K562 (cell line): ENCODE measurements at regions not wholly inside any gene's neighbourhood (a gene's known extent, or its start where the extent isn't known, plus 50 kb on each side); places are given as distances from the start of the nearest gene placed in this dataset.
"Not testable (repeated sequence)": the region's sequence is repeated elsewhere in the genome, so short reads cannot be mapped to it uniquely, and the experiment has no call there.

Experiments used
- ATAC-seq: fragments of 200-7000 bp; cut with Tn5 transposase; 3 replicates; pipeline ENCODE4 v1.9.1; 2020; ENCODE audit warnings: moderate library complexity
- BruUV-seq: library from RNA; stranded (reverse); fragments of 400-500 nt; replicated peaks from 2 replicates; lab custom pipeline; 2021; lab: Mats Ljungman, UMichigan
- CTCF ChIA-PET: fragments of 300-600 bp; formaldehyde crosslinking; extraction: SDS; loops from one replicate; lab custom pipeline; 2021; ENCODE audit warnings: low intra/inter-chr PET ratio; lab: Yijun Ruan, JAX
- POLR2A ChIA-PET: fragments of 300-600, 350-650 bp; sonication (Branson Sonifier 250); formaldehyde crosslinking; extraction: SDS; loops from one replicate; lab custom pipeline; 2021; ENCODE audit warnings: antibody characterized with exemption, inconsistent platforms; lab: Yijun Ruan, JAX
- DNase-seq, 4 experiments: peaks; one replicate each; pipeline versions ENCODE4 v3.0.0 to v3.0.0-alpha.2; 2011 to 2018; ENCODE audit warnings: low spot score in 3 of 4, mixed read lengths in 3 of 4; ENCODE audit errors: extremely low read depth in 1 of 4
- FAIRE-seq: peaks from 2 replicates; lab custom pipeline; 2011; peaks lifted over from hg19 to GRCh38; lab: Jason Lieb, UNC
- H2AFZ ChIP-seq: 2 replicates; pipeline ENCODE4 v1.6.0; 2011; ENCODE audit warnings: low read depth, low read length, control low read depth, inconsistent platforms
- H3K27ac ChIP-seq: fragments of 200-600 bp; 3 replicates; pipeline ENCODE4 v1.8.0; 2011; ENCODE audit warnings: low read depth, mild to moderate bottlenecking, control low read depth, inconsistent platforms, low read length, moderate library complexity, mixed read lengths; ENCODE audit errors: extremely low read depth
- H3K27me3 ChIP-seq, 2 experiments: fragments of 300-600 bp in 1 of 2; 2 replicates in 1 of 2; 3 replicates in 1 of 2; pipeline versions ENCODE4 v1.6.0 to v1.8.0; 2011; ENCODE audit warnings: inconsistent platforms in 2 of 2, low read length in 2 of 2, mild to moderate bottlenecking in 1 of 2, mixed read lengths in 1 of 2, moderate library complexity in 1 of 2; ENCODE audit not compliant: control insufficient read depth in 2 of 2, insufficient read depth in 2 of 2
- H3K36me3 ChIP-seq: fragments of 300-600 bp; 3 replicates; pipeline ENCODE4 v1.8.0; 2011; ENCODE audit warnings: mild to moderate bottlenecking, low read length, inconsistent platforms; ENCODE audit not compliant: control insufficient read depth, insufficient read depth
- H3K4me1 ChIP-seq, 2 experiments: fragments of 200-600 bp in 1 of 2; replicated peaks in 1 of 2; 2 replicates in 1 of 2; 3 replicates in 1 of 2; pipeline versions ENCODE4 v1.5.1 to v1.8.0; 2011; ENCODE audit warnings: inconsistent platforms in 2 of 2, low read length in 2 of 2, mild to moderate bottlenecking in 1 of 2, mixed read lengths in 1 of 2, moderate library complexity in 1 of 2; ENCODE audit not compliant: control insufficient read depth in 2 of 2, insufficient read depth in 2 of 2
- H3K4me2 ChIP-seq: 2 replicates; pipeline ENCODE4 v1.6.1; 2011; ENCODE audit warnings: low read length, control low read depth, inconsistent platforms, mixed read lengths; ENCODE audit not compliant: insufficient read depth
- H3K4me3 ChIP-seq: fragments of 200-600 bp; sonication (generic), shearing (Covaris generic); 2 replicates; pipeline ENCODE4 v1.5.1; 2016; ENCODE audit warnings: control low read depth, inconsistent platforms
- H3K79me2 ChIP-seq: fragments of 200-600 bp; 3 replicates; pipeline ENCODE4 v1.8.0; 2011; ENCODE audit warnings: low read length, inconsistent platforms; ENCODE audit not compliant: control insufficient read depth, insufficient read depth
- H3K9ac ChIP-seq, 2 experiments: 2 replicates each; pipeline versions ENCODE4 v1.6.0 to v1.6.1; 2011; ENCODE audit warnings: low read depth in 2 of 2, low read length in 2 of 2, control low read depth in 1 of 2, inconsistent platforms in 1 of 2, mild to moderate bottlenecking in 1 of 2, mixed read lengths in 1 of 2; ENCODE audit not compliant: insufficient read depth in 1 of 2
- H3K9me1 ChIP-seq: one replicate; pipeline ENCODE4 v1.6.0; 2011; ENCODE audit warnings: inconsistent platforms, mild to moderate bottlenecking, low read length, moderate library complexity; ENCODE audit not compliant: control insufficient read depth, insufficient read depth
- H3K9me3 ChIP-seq: replicated peaks from 2 replicates; pipeline ENCODE4 v1.5.1; 2011; ENCODE audit warnings: low read depth, low read length, inconsistent platforms; ENCODE audit not compliant: control insufficient read depth, insufficient read depth
- H4K20me1 ChIP-seq: replicated peaks from 2 replicates; pipeline ENCODE4 v1.6.1; 2011; ENCODE audit warnings: low read length, inconsistent platforms, mixed read lengths; ENCODE audit not compliant: control insufficient read depth, insufficient read depth
- DACH1 ChIP-seq: fragments of 450-650 bp; IDR thresholded peaks from 2 replicates; pipeline ENCODE4 v1.6.1; 2018; ENCODE audit not compliant: partially characterized antibody
- HDAC3 ChIP-seq: fragments of 450-650 bp; IDR thresholded peaks from 2 replicates; pipeline ENCODE4 v1.6.1; 2018; ENCODE audit warnings: borderline replicate concordance, mild to moderate bottlenecking, moderate library complexity; ENCODE audit not compliant: partially characterized antibody
- HNRNPUL1 ChIP-seq: fragments of 200-400 bp; formaldehyde crosslinking; IDR thresholded peaks from 2 replicates; pipeline ENCODE4 v1.6.1; 2017; ENCODE audit warnings: low read length
- NBN ChIP-seq: fragments of 450-650 bp; IDR thresholded peaks from 2 replicates; pipeline ENCODE4 v1.6.1; 2016; ENCODE audit warnings: low read depth, mild to moderate bottlenecking
- NCOA4 ChIP-seq: fragments of 450-650 bp; IDR thresholded peaks from 2 replicates; pipeline ENCODE4 v1.6.1; 2018; ENCODE audit warnings: mild to moderate bottlenecking; ENCODE audit not compliant: partially characterized antibody
- NONO ChIP-seq, 2 experiments: fragments of 200-400 bp in 1 of 2; fragments of 450-650 bp in 1 of 2; formaldehyde crosslinking in 1 of 2; IDR thresholded peaks; 2 replicates each; pipeline ENCODE4 v1.6.1; 2017; ENCODE audit warnings: low read depth in 2 of 2, mild to moderate bottlenecking in 2 of 2, moderate library complexity in 2 of 2, low read length in 1 of 2
- SLC30A9 ChIP-seq: fragments of 250-450 bp; sonication (Bioruptor Pico); IDR thresholded peaks from 2 replicates; pipeline ENCODE4 v1.8.0; 2022; ENCODE audit warnings: mild to moderate bottlenecking, moderate library complexity
- XRCC3 ChIP-seq: fragments of 450-650 bp; IDR thresholded peaks from 2 replicates; pipeline ENCODE4 v1.6.1; 2017; ENCODE audit warnings: mild to moderate bottlenecking, moderate library complexity
- ZKSCAN3 ChIP-seq: fragments of 250-450 bp; sonication (Bioruptor Pico); IDR thresholded peaks from 2 replicates; pipeline ENCODE4 v1.4.0; 2020
- ZNF239 ChIP-seq: fragments of 250-450 bp; sonication (Bioruptor Pico); IDR thresholded peaks from 2 replicates; pipeline ENCODE4 v1.4.0; 2020; ENCODE audit warnings: mild to moderate bottlenecking
- ZNF347 ChIP-seq: fragments of 450-650 bp; formaldehyde crosslinking; IDR thresholded peaks from 2 replicates; pipeline ENCODE4 v1.4.0; 2020; ENCODE audit warnings: low read depth, mild to moderate bottlenecking, moderate library complexity
- ZNF583 ChIP-seq: fragments of 250-450 bp; sonication (Bioruptor Pico); IDR thresholded peaks from 2 replicates; pipeline ENCODE4 v1.4.0; 2020
- ZNF77 ChIP-seq: fragments of 250-450 bp; sonication (Bioruptor Pico); IDR thresholded peaks from 2 replicates; pipeline ENCODE4 v1.5.0; 2020
- WGBS: fragments of 100-300 bp; shearing (Covaris generic); methylation state at CpG from one replicate; pipeline ENCODE4 v1.1.6; 2016; ENCODE audit warnings: low coverage, mixed read lengths; ENCODE audit not compliant: insufficient coverage; ENCODE audit errors: missing lambda C conversion rate; 5-methylcytosine and 5-hydroxymethylcytosine counted together
- in situ Hi-C: fragments of 300-500 bp; cut with MboI; formaldehyde crosslinking; loops from 4 replicates; pipeline ENCODE4 v1.15.0; 2018; ENCODE audit warnings: inconsistent platforms, mixed read lengths
- intact Hi-C: fragments of 100-400 bp; cut with micrococcal nuclease; formaldehyde crosslinking; loops from 2 replicates; pipeline ENCODE4 v1.14.2; 2022
- TF ChIP-seq, protein P1 (sequence below), 2 experiments: IDR thresholded peaks in 1 of 2; conservative IDR thresholded peaks in 1 of 2; 2 replicates each; pipeline ENCODE4 v1.6.1; 2016; ENCODE audit warnings: low read depth in 2 of 2, mild to moderate bottlenecking in 1 of 2, missing compliant biosample characterization in 1 of 2, missing genetic modification characterization in 1 of 2, moderate library complexity in 1 of 2
- TF ChIP-seq, protein P2 (sequence below), 2 experiments: fragments of 450-650 bp in 1 of 2; sonication (generic) in 1 of 2; formaldehyde crosslinking in 1 of 2; IDR thresholded peaks in 1 of 2; conservative IDR thresholded peaks in 1 of 2; 2 replicates each; pipeline versions ENCODE4 v1.6.1 to v1.8.1; 2016 to 2023; ENCODE audit warnings: mild to moderate bottlenecking in 2 of 2, moderate library complexity in 2 of 2, inconsistent platforms in 1 of 2, missing genetic modification reagents in 1 of 2

GRCh38 chr4:71110499-71110898 is 117.0 kb downstream of the DCK start:
- H3K27me3 ChIP-seq: no peaks in the 10 kb centered on the region
- no peaks in the 10 kb centered on the region for H3K36me3 ChIP-seq
- H3K79me2 ChIP-seq: no peaks in the 10 kb centered on the region
- no peak overlapping the region for H2AFZ ChIP-seq
- no peaks in the 10 kb centered on the region for H4K20me1 ChIP-seq
- CTCF ChIA-PET: no interaction called here
- H3K9me3 ChIP-seq: no peaks in the 10 kb centered on the region
- no peak for FAIRE-seq
- ATAC-seq: no peak
- no TSS peak for BruUV-seq
- in situ Hi-C loops (no loop called here), intact Hi-C loops (no loop called here)
- no peak overlapping the region for H3K9ac ChIP-seq
- WGBS: 0% methylated on average over 2 of the region's 2 CpGs
- no peak for DNase-seq
- no peak overlapping the region for H3K4me3 ChIP-seq
- POLR2A ChIA-PET: no interaction called here
- no peak overlapping the region for H3K27ac ChIP-seq
- TF ChIP-seq HNRNPUL1 (no peak), NBN (no peak), NCOA4 (no peak), ZNF347 (CRISPR knock-in tag) (no peak), NONO (IDR thresholded peaks at IDR 0.05; ENCODE audit: low read depth in 2 of 2, low read length in 1 of 2) (no peak), ZNF583 (CRISPR knock-in tag) (no peak), ZKSCAN3 (CRISPR knock-in tag) (no peak), XRCC3 (no peak), ZNF77 (CRISPR knock-in tag) (no peak), ZNF239 (CRISPR knock-in tag) (no peak), HDAC3 (no peak), SLC30A9 (CRISPR knock-in tag) (no peak), DACH1 (no peak)
- TF ChIP-seq, protein P1, sequence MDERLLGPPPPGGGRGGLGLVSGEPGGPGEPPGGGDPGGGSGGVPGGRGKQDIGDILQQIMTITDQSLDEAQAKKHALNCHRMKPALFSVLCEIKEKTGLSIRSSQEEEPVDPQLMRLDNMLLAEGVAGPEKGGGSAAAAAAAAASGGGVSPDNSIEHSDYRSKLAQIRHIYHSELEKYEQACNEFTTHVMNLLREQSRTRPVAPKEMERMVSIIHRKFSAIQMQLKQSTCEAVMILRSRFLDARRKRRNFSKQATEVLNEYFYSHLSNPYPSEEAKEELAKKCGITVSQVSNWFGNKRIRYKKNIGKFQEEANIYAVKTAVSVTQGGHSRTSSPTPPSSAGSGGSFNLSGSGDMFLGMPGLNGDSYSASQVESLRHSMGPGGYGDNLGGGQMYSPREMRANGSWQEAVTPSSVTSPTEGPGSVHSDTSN (CRISPR knock-in tag; IDR thresholded peaks at IDR 0.05; ENCODE audit: low read depth): no peak
- TF ChIP-seq, protein P1 (tag; conservative IDR thresholded peaks at IDR 0.05; ENCODE audit: low read depth): no peak
- TF ChIP-seq, protein P2, sequence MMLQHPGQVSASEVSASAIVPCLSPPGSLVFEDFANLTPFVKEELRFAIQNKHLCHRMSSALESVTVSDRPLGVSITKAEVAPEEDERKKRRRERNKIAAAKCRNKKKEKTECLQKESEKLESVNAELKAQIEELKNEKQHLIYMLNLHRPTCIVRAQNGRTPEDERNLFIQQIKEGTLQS (IDR thresholded peaks at IDR 0.05): no peak
- TF ChIP-seq, protein P2 (CRISPR knock-in tag; conservative IDR thresholded peaks at IDR 0.05): no peak
- no peaks in the 10 kb centered on the region for H3K4me1 ChIP-seq
- no peaks in the 10 kb centered on the region for H3K9me1 ChIP-seq
- no peak overlapping the region for H3K4me2 ChIP-seq

DNA sequence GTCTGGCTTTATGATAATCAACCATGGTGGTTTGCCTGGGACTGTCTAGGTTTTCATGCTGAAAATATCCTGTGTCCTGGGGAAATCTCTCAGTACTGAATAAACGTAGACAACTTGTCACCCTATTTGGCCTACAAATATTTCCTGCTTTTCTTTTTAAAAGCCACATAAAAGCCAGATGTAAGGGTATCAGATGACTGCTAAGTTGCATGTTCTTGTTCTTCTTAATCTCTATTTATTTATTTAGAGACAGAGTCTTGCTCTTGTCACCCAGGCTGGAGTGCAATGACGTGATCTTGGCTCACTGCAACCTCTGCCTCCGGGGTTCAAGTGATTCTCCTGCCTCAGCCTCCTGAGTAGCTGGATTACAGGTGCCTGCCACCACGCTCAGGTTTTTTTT is 117.7 kb downstream of the DCK start:
- H3K9me3 ChIP-seq, in situ Hi-C loops, H3K27me3 ChIP-seq, H3K79me2 ChIP-seq, BruUV-seq, DNase-seq, intact Hi-C loops, CTCF ChIA-PET, H2AFZ ChIP-seq, H3K9ac ChIP-seq, H3K4me3 ChIP-seq, FAIRE-seq, H3K4me2 ChIP-seq, H4K20me1 ChIP-seq, H3K9me1 ChIP-seq, H3K36me3 ChIP-seq, ATAC-seq, H3K27ac ChIP-seq, H3K4me1 ChIP-seq: not testable (repeated sequence)
- WGBS: 2% methylated on average over 3 of the region's 4 CpGs
- POLR2A ChIA-PET: interaction anchor here (0.8 kb wide), 1 partner anchor 72 kb away, joined by 3 read pairs; no protein-coding TSS in a partner anchor
